ENCODE measurements at regions not wholly inside any gene's neighbourhood (a gene's known extent, or its start where the extent isn't known, plus 50 kb on each side); places are given as distances from the start of the nearest gene placed in this dataset.

GRCh38 chr5:93874080-93874479 is 132.7 kb upstream of the POU5F2 start:
- Histone ChIP-seq H3K27ac (ENCODE audit: insufficient read depth, low read depth, low read length) (peak overlapping the region; percentile 17), H3K27me3 (ENCODE audit: control insufficient read depth in 2 of 2, insufficient read depth in 2 of 2, low read length in 2 of 2) (no peaks in the 10 kb centered on the region), H3K9me3 (replicated peaks; ENCODE audit: control insufficient read depth, insufficient read depth, low read length) (no peaks in the 10 kb centered on the region), H3K4me3 (replicated peaks in 1 of 3; ENCODE audit: insufficient read depth in 1 of 3, low read depth in 1 of 3, low read length in 3 of 3) (no peak overlapping the region), H2AFZ (ENCODE audit: low read depth, low read length) (no peak overlapping the region), H3K36me3 (ENCODE audit: control insufficient read depth in 2 of 2, extremely low read depth in 1 of 2, insufficient read depth in 2 of 2, low read length in 2 of 2) (no peaks in the 10 kb centered on the region), H4K20me1 (replicated peaks; ENCODE audit: control insufficient read depth, extremely low read depth, insufficient read depth, low read length) (no peaks in the 10 kb centered on the region), H3K79me2 (ENCODE audit: control insufficient read depth, insufficient read depth, low read length) (no peaks in the 10 kb centered on the region), H3K9me1 (replicated peaks; ENCODE audit: control insufficient read depth, extremely low read depth, insufficient read depth, low read length) (no peaks in the 10 kb centered on the region), H3K9ac (replicated peaks; ENCODE audit: extremely low read depth, insufficient read depth, low read length) (no peak overlapping the region), H3K4me2 (ENCODE audit: insufficient read depth, low read length) (peak overlapping the region; percentile 42), H3K4me1 (ENCODE audit: control insufficient read depth, extremely low read depth, insufficient read depth, low read length) (peaks cover 9% of the 10 kb centered on the region)
- DNase-seq (ENCODE audit: low read depth, low spot score) (peak; percentile 77), FAIRE-seq (peak; percentile 62)
- dilution Hi-C loops (cut with MboI; ENCODE audit: extremely low pct_ligation_motif_present, low sequenced_read_pairs): no loop called here
- ChIA-PET POLR2A (no interaction called here), CTCF (interaction anchor here (0.8 to 1.8 kb wide), 4 partner anchors 9 to 73 kb away, joined by 4 to 13 read pairs (median 8); no protein-coding TSS in a partner anchor)
- intact Hi-C loops (cut with micrococcal nuclease): no loop called here
- BruUV-seq (replicated peaks): no TSS peak
- TF ChIP-seq POLR2AphosphoS5 (IDR thresholded peaks at IDR 0.05; ENCODE audit: insufficient read depth, low read depth, low read length) (no peak), FOS (IDR thresholded peaks at IDR 0.05; ENCODE audit: borderline replicate concordance, insufficient read depth, low read length) (peak; percentile 38), POLR2A (IDR thresholded peaks at IDR 0.05; ENCODE audit: low read depth, low read length) (no peak), EZH2 (IDR thresholded peaks at IDR 0.05; ENCODE audit: borderline replicate concordance, low read depth, low read length, severe bottlenecking) (no peak), MAX (IDR thresholded peaks at IDR 0.05; ENCODE audit: insufficient read depth, insufficient read length) (no peak), JUN (IDR thresholded peaks at IDR 0.05; ENCODE audit: borderline replicate concordance, insufficient read depth, insufficient read length, low read depth) (peak; percentile 64), MYC (IDR thresholded peaks at IDR 0.05; ENCODE audit: low read depth, low read length) (no peak), GATA2 (IDR thresholded peaks at IDR 0.05; ENCODE audit: insufficient read depth, insufficient read length, low read depth, low read length) (no peak), CTCF (IDR thresholded peaks at IDR 0.05; ENCODE audit: extremely low read depth in 1 of 2, insufficient read depth in 1 of 2, low read depth in 1 of 2, low read length in 2 of 2) (no peak)

Data from endothelial cell of umbilical vein (primary cell).